ENCODE measurements at regions not wholly inside any gene's neighbourhood (a gene's known extent, or its start where the extent isn't known, plus 50 kb on each side); places are given as distances from the start of the nearest gene placed in this dataset.

DNA sequence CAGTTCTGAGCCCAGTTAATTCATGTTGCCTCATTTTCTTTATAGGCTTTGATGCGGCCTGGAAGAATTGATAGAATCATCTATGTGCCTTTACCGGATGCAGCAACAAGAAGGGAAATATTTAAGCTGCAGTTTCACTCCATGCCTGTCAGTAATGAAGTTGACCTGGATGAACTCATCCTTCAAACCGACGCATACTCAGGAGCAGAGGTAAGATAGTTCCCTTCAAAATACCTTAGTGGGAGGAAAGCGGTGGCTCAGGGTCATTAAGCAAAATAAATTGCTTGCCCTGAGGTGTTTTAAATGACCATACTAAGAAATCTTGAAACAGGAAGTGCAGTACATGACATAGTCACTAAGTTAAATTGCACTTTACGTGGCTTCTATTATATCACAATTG lies 140.6 kb upstream of the SPRY1 start:
- TF ChIP-seq, protein P1, sequence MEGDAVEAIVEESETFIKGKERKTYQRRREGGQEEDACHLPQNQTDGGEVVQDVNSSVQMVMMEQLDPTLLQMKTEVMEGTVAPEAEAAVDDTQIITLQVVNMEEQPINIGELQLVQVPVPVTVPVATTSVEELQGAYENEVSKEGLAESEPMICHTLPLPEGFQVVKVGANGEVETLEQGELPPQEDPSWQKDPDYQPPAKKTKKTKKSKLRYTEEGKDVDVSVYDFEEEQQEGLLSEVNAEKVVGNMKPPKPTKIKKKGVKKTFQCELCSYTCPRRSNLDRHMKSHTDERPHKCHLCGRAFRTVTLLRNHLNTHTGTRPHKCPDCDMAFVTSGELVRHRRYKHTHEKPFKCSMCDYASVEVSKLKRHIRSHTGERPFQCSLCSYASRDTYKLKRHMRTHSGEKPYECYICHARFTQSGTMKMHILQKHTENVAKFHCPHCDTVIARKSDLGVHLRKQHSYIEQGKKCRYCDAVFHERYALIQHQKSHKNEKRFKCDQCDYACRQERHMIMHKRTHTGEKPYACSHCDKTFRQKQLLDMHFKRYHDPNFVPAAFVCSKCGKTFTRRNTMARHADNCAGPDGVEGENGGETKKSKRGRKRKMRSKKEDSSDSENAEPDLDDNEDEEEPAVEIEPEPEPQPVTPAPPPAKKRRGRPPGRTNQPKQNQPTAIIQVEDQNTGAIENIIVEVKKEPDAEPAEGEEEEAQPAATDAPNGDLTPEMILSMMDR (optimal IDR thresholded peaks at IDR 0.05 in 1 of 3, IDR thresholded peaks at IDR 0.05 in 1 of 3, conservative IDR thresholded peaks at IDR 0.05 in 1 of 3; ENCODE audit: extremely low read depth in 1 of 3, insufficient read depth in 2 of 3, low read length in 3 of 3), result no peak
- no peak for TF ChIP-seq EZH2 (IDR thresholded peaks at IDR 0.05; ENCODE audit: low read length)

Data from keratinocyte (primary cell).